A549 (cell line): ENCODE measurements at regions not wholly inside any gene's neighbourhood (a gene's known extent, or its start where the extent isn't known, plus 50 kb on each side); places are given as distances from the start of the nearest gene placed in this dataset.

Experiments
- CBX2 ChIP-seq: fragments of 200-600 bp; sonication (generic); IDR thresholded peaks from 2 replicates; pipeline ENCODE4 v1.6.1; 2016; ENCODE audit warnings: low read depth, mild to moderate bottlenecking, borderline replicate concordance
- CTCF ChIP-seq: fragments of >200 bp; sonication (Bioruptor Twin); formaldehyde crosslinking; IDR thresholded peaks from 3 replicates; pipeline ENCODE4 v1.5.1; 2016
- FOSL2 ChIP-seq, 2 experiments: fragments of 450-650 bp in 1 of 2; fragments of >200 bp in 1 of 2; sonication (Bioruptor Twin) in 1 of 2; formaldehyde crosslinking; IDR thresholded peaks; 2 replicates each; pipeline versions ENCODE4 v1.5.0 to v1.6.1; 2016 to 2020; ENCODE audit warnings: mild to moderate bottlenecking in 1 of 2, moderate library complexity in 1 of 2
- GATA3 ChIP-seq: IDR thresholded peaks from 2 replicates; pipeline ENCODE4 v1.6.1; 2012; ENCODE audit warnings: borderline replicate concordance
- HDAC2 ChIP-seq: fragments of 200-600 bp; sonication (generic); IDR thresholded peaks from 2 replicates; pipeline ENCODE4 v1.6.1; 2016
- MAX ChIP-seq: IDR thresholded peaks from 2 replicates; pipeline ENCODE4 v1.6.1; 2012
- MYC ChIP-seq: IDR thresholded peaks from 2 replicates; pipeline ENCODE4 v1.6.1; 2012; ENCODE audit warnings: mild to moderate bottlenecking, inconsistent platforms, low read length, improper control_type of control experiment, borderline replicate concordance
- POLR2A ChIP-seq: IDR thresholded peaks from 2 replicates; pipeline ENCODE4 v1.6.1; 2012; ENCODE audit warnings: mild to moderate bottlenecking, low read length
- TF ChIP-seq, protein P1 (sequence below): fragments of 150-350 bp; IDR thresholded peaks from 2 replicates; pipeline ENCODE4 v1.6.1; 2014; ENCODE audit warnings: low read depth, mild to moderate bottlenecking, low read length

- TF ChIP-seq CTCF = no peak
- TF ChIP-seq MAX = no peak
- TF ChIP-seq, protein P1, sequence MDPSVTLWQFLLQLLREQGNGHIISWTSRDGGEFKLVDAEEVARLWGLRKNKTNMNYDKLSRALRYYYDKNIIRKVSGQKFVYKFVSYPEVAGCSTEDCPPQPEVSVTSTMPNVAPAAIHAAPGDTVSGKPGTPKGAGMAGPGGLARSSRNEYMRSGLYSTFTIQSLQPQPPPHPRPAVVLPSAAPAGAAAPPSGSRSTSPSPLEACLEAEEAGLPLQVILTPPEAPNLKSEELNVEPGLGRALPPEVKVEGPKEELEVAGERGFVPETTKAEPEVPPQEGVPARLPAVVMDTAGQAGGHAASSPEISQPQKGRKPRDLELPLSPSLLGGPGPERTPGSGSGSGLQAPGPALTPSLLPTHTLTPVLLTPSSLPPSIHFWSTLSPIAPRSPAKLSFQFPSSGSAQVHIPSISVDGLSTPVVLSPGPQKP = no peak
- TF ChIP-seq FOSL2 (IDR thresholded peaks at IDR 0.05) = no peak
- no peak for TF ChIP-seq FOSL2 (CRISPR knock-in tag; IDR thresholded peaks at IDR 0.05)
- no peak for TF ChIP-seq CBX2
- no peak for TF ChIP-seq HDAC2
- TF ChIP-seq POLR2A = no peak
- TF ChIP-seq MYC = no peak
- TF ChIP-seq GATA3 = no peak
These were observed 275.3 kb downstream of the HTR1A start for GRCh38 chr5:63686938-63687337.
